CD1c-positive myeloid dendritic cell (primary cell): ENCODE measurements at regions not wholly inside any gene's neighbourhood (a gene's known extent, or its start where the extent isn't known, plus 50 kb on each side); places are given as distances from the start of the nearest gene placed in this dataset.
"Not testable (repeated sequence)": the region's sequence is repeated elsewhere in the genome, so short reads cannot be mapped to it uniquely, and the experiment has no call there.

ENCODE experiments used
- DNase-seq: peaks from one replicate; pipeline ENCODE4 v3.0.0-alpha.2; 2016; ENCODE audit errors: extremely low spot score

- DNase-seq = not testable (repeated sequence)
Measured at GRCh38 chr9:66601472-66601871, 299.1 kb upstream of the ZNF658 start.

- not testable (repeated sequence) for DNase-seq
Measured at GRCh38 chr9:66631521-66632046, 268.9 kb upstream of the ZNF658 start.

GRCh38 chr9:66647675-66648074 is 252.8 kb upstream of the ZNF658 start:
- DNase-seq = not testable (repeated sequence)

- DNase-seq = not testable (repeated sequence)
Measured at GRCh38 chr9:66690242-66690641, 210.3 kb upstream of the ZNF658 start.

GRCh38 chr9:66695561-66696240 is 204.8 kb upstream of the ZNF658 start:
- DNase-seq = not testable (repeated sequence)

GRCh38 chr9:66697343-66698065 is 203.0 kb upstream of the ZNF658 start:
- not testable (repeated sequence) for DNase-seq

GRCh38 chr9:66698066-66698455 is 202.5 kb upstream of the ZNF658 start:
- not testable (repeated sequence) for DNase-seq

- not testable (repeated sequence) for DNase-seq
Measured at GRCh38 chr9:66701411-66702377, 198.8 kb upstream of the ZNF658 start.

- not testable (repeated sequence) for DNase-seq
Measured at GRCh38 chr9:66711553-66711952, 189.0 kb upstream of the ZNF658 start.

- not testable (repeated sequence) for DNase-seq
Measured at GRCh38 chr9:66712870-66713269, 187.7 kb upstream of the ZNF658 start.

GRCh38 chr9:66713552-66713951 is 187.0 kb upstream of the ZNF658 start:
- DNase-seq = not testable (repeated sequence)

GRCh38 chr9:66720845-66721244 is 179.7 kb upstream of the ZNF658 start:
- DNase-seq = not testable (repeated sequence)

GRCh38 chr9:66727540-66727939 is 173.0 kb upstream of the ZNF658 start:
- DNase-seq = not testable (repeated sequence)

- DNase-seq = not testable (repeated sequence)
Measured at GRCh38 chr9:66736686-66737085, 163.8 kb upstream of the ZNF658 start.

- not testable (repeated sequence) for DNase-seq
Measured at GRCh38 chr9:66738418-66738817, 162.1 kb upstream of the ZNF658 start.

GRCh38 chr9:66740136-66740535 is 160.4 kb upstream of the ZNF658 start:
- DNase-seq = not testable (repeated sequence)

- not testable (repeated sequence) for DNase-seq
Measured at GRCh38 chr9:66745846-66746245, 154.7 kb upstream of the ZNF658 start.

GRCh38 chr9:66752324-66752923 is 148.1 kb upstream of the ZNF658 start:
- DNase-seq = not testable (repeated sequence)

GRCh38 chr9:66759825-66760492 is 140.6 kb upstream of the ZNF658 start:
- not testable (repeated sequence) for DNase-seq

- DNase-seq = not testable (repeated sequence)
Measured at GRCh38 chr9:66764799-66765493, 135.6 kb upstream of the ZNF658 start.
